WI38 (cell line): ENCODE measurements at regions not wholly inside any gene's neighbourhood (a gene's known extent, or its start where the extent isn't known, plus 50 kb on each side); places are given as distances from the start of the nearest gene placed in this dataset.

ENCODE experiments used
- H3K4me3 ChIP-seq: 2 replicates; pipeline ENCODE4 v1.5.1; 2011; ENCODE audit warnings: low read depth, mild to moderate bottlenecking, control low read depth, low read length
- TF ChIP-seq, protein P1 (sequence below): IDR thresholded peaks from 2 replicates; pipeline ENCODE4 v1.5.1; 2012; ENCODE audit warnings: low read depth, mild to moderate bottlenecking, control low read depth, low read length

DNA sequence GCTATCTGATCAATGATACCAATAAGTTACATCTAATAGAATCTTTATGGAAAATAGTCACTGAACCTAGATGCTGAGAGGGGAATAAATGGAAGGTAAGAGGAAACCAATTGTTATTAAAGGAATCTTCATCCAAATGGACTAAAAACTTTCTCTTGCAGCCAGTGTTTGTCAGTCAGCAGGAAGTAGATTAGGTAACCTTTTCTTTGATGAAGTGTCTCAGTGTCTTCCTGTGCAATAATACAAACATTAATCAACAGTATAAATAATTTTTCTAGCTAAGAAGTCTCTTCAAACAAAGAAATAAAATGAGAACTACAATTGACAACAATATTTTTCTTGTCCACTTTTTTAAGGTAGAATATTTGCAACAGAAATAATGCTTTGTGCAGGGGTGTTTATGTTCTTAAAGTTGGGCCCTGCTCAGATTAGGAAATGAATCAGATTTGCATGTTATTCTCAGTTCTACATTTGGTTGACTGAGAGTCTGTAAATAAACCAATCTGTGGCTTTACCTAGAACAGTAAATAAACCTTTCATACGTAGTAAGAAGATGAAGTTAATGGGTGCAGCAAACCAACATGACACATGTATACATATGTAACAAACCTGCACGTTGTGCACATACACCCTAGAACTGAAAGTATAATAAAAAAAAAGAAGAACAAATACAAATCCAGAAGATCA, 391.4 kb downstream of the MRPL39 start:
- TF ChIP-seq, protein P1, sequence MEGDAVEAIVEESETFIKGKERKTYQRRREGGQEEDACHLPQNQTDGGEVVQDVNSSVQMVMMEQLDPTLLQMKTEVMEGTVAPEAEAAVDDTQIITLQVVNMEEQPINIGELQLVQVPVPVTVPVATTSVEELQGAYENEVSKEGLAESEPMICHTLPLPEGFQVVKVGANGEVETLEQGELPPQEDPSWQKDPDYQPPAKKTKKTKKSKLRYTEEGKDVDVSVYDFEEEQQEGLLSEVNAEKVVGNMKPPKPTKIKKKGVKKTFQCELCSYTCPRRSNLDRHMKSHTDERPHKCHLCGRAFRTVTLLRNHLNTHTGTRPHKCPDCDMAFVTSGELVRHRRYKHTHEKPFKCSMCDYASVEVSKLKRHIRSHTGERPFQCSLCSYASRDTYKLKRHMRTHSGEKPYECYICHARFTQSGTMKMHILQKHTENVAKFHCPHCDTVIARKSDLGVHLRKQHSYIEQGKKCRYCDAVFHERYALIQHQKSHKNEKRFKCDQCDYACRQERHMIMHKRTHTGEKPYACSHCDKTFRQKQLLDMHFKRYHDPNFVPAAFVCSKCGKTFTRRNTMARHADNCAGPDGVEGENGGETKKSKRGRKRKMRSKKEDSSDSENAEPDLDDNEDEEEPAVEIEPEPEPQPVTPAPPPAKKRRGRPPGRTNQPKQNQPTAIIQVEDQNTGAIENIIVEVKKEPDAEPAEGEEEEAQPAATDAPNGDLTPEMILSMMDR, result no peak

DNA sequence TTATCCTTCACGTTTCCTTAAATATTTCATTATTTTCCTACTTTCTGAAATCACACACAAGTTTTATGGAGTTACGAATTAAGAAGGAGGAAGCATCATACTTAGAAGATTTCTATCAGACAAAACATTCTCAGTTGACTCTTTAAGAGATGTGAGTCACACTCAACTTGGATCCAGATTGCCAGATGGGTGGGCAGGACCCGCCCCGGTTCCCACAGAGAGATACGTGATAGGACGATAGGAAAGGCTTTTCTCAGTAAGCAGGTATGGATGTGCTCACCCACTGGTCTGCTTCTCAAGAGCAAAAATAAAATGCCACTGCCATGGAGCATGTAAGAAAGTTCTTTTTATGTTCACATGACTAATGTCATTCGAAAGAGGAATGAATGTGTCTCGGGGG, 392.6 kb downstream of the MRPL39 start:
- no peak overlapping the region for H3K4me3 ChIP-seq
- TF ChIP-seq, protein P1, result no peak

More for the DNA sequence above, 391.4 kb downstream of the MRPL39 start:
- no peak overlapping the region for H3K4me3 ChIP-seq

DNA sequence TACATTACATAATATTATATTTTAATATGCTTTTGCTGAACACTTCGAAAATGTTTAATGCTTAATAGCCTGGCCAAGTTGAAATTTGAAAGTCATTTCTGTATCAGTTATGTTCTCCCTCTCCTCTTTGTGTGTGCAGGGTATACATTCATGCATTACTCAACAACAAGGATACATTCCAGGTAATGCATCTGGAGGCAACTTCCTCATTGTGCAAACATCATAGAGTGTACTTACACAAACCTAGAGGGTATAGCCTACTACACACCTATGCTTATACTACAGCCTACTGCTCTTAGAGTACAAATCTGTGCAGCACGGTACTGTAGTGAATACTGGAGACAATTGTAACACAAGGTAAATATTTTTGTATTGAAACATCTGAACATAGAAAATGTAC, 407.3 kb downstream of the MRPL39 start:
- TF ChIP-seq, protein P1, result no peak
- no peak overlapping the region for H3K4me3 ChIP-seq

DNA sequence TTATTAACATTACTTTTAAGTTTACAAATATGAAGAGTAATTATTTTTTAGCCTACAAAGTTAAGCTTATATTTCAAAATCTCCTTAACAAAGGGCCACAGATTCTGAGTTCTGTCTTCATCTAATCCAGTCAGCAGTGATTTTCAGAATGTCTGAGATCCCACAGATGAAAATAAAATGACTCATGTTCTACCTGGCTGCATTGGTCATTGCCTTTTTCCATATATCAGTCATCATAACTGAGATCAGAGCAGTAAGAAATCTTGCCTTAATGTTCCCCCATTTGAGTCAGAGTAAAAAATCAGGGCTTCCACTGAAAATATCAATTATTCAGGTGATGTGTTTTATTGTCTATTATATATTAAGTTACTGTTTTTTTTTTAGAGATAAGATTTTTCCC, 416.1 kb downstream of the MRPL39 start:
- no peak overlapping the region for H3K4me3 ChIP-seq
- TF ChIP-seq, protein P1, result no peak

DNA sequence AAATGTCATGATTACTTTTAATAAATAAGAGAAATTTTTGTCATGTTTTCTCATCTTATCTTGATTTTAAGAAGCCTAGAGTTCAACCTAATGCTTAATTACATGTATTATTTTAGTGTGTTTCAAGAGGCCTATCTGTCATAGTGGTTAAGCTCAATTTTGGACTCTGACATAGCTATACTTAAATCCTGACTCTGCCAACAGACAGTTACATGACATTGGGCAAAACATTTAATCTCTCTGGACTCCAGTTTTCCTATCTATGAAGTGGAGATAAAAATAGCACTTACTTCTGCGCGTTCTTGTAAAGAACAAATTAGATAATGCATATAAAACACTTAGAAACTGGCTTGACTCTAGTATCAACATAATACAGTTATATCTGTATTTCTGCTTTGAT, 417.8 kb downstream of the MRPL39 start:
- TF ChIP-seq, protein P1, result no peak
- H3K4me3 ChIP-seq, result no peak overlapping the region

DNA sequence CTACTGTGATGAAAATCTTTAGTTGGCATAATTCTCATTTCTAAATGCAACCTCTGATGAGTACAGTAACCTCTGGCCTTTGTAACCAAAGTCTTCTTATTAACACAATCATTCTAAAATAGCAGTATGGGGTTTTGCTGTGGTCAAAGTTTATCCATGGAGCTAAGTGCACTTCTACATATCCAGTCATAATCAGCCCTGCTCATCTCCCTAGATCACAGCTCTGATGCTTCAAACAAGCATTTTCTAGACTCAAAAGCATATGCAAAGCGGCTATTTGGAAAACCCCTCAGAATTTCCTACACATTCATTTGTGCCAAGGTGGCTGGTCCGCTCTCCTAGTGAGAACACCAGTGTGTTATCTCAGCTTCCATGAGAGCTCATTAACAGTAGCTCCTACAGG, 418.6 kb downstream of the MRPL39 start:
- TF ChIP-seq, protein P1, result no peak

DNA sequence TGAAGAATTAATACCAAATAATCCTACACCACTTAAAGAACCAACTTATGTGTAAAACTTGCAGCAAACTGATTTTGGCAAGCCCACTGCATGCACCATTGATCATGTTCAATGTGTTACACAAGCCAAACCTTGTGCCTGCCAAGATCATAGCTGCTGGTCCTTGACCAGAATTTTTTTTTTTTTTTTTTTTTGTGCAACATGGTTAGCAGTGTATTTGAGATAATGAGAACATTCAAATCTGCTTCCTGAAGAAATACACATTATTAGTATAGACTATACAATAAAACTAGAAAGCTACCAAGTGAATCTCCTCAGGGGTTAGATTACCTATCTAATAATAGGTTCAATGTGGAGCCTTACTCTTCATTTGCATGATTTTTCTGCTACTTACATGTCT, 421.0 kb downstream of the MRPL39 start:
- TF ChIP-seq, protein P1, result no peak
- H3K4me3 ChIP-seq, result no peak overlapping the region

More for the DNA sequence above, 418.6 kb downstream of the MRPL39 start:
- H3K4me3 ChIP-seq, result no peak overlapping the region
